Stimulated activated CD8-positive, alpha-beta memory T cell treated with anti-CD3 and anti-CD28 coated beads, Interleukin-12 subunit alpha, Interleukin-12 subunit beta, amount 100 ng/mL, for 1 hour (primary cell): ENCODE measurements at regions not wholly inside any gene's neighbourhood (a gene's known extent, or its start where the extent isn't known, plus 50 kb on each side); places are given as distances from the start of the nearest gene placed in this dataset.

Source experiments
- DNase-seq: peaks from one replicate; pipeline ENCODE4 v3.0.0-alpha.2; 2020; ENCODE audit warnings: low read depth

GRCh38 chr6:14915888-14916832, 329.7 kb upstream of the JARID2 start:
- no peak for DNase-seq

GRCh38 chr6:14917109-14917910, 328.6 kb upstream of the JARID2 start:
- no peak for DNase-seq

GRCh38 chr6:14918200-14918907, 327.5 kb upstream of the JARID2 start:
- no peak for DNase-seq

- no peak for DNase-seq
Observed at GRCh38 chr6:14919038-14919670, 326.7 kb upstream of the JARID2 start.

- DNase-seq = no peak
Observed at GRCh38 chr6:14920276-14920675, 325.6 kb upstream of the JARID2 start.

- no peak for DNase-seq
Observed at GRCh38 chr6:14921170-14921569, 324.7 kb upstream of the JARID2 start.

GRCh38 chr6:14921878-14922671, 323.8 kb upstream of the JARID2 start:
- no peak for DNase-seq

GRCh38 chr6:14922706-14923460, 323.0 kb upstream of the JARID2 start:
- no peak for DNase-seq

- no peak for DNase-seq
Observed at GRCh38 chr6:14924126-14925024, 321.5 kb upstream of the JARID2 start.

GRCh38 chr6:14925025-14925698, 320.7 kb upstream of the JARID2 start:
- DNase-seq = no peak

GRCh38 chr6:14925699-14926026, 320.2 kb upstream of the JARID2 start:
- DNase-seq = no peak

- DNase-seq = no peak
Observed at GRCh38 chr6:14927398-14927797, 318.5 kb upstream of the JARID2 start.

- DNase-seq = no peak
Observed at GRCh38 chr6:14929291-14929690, 316.6 kb upstream of the JARID2 start.

- no peak for DNase-seq
Observed at GRCh38 chr6:14930366-14930989, 315.4 kb upstream of the JARID2 start.

GRCh38 chr6:14932485-14933182, 313.2 kb upstream of the JARID2 start:
- no peak for DNase-seq

GRCh38 chr6:14933183-14933544, 312.7 kb upstream of the JARID2 start:
- no peak for DNase-seq

GRCh38 chr6:14934013-14934412, 311.9 kb upstream of the JARID2 start:
- DNase-seq = no peak

- no peak for DNase-seq
Observed at GRCh38 chr6:14934844-14935243, 311.0 kb upstream of the JARID2 start.
